ENCODE measurements at regions not wholly inside any gene's neighbourhood (a gene's known extent, or its start where the extent isn't known, plus 50 kb on each side); places are given as distances from the start of the nearest gene placed in this dataset.

GRCh38 chr18:51437280-51438271, 240.1 kb upstream of the MEX3C start:
- H3K9me3 ChIP-seq (replicated peaks; ENCODE audit: low read length), result no peaks in the 10 kb centered on the region
- H3K9ac ChIP-seq (ENCODE audit: low read depth, low read length), result no peak overlapping the region
- H3K4me1 ChIP-seq (ENCODE audit: control insufficient read depth, insufficient read depth, low read length), result no peaks in the 10 kb centered on the region
- H3K4me3 ChIP-seq (ENCODE audit: low read length), result no peak overlapping the region
- no peaks in the 10 kb centered on the region for H3K27me3 ChIP-seq (ENCODE audit: control insufficient read depth, insufficient read depth, low read length)
- no peaks in the 10 kb centered on the region for H3K36me3 ChIP-seq (ENCODE audit: insufficient read depth, low read length)
- no peak overlapping the region for H3K4me2 ChIP-seq (ENCODE audit: low read length)

GRCh38 chr18:51438797-51439350, 241.4 kb upstream of the MEX3C start:
- H3K4me3 ChIP-seq (ENCODE audit: low read length), result no peak overlapping the region

GRCh38 chr18:51442012-51442411, 244.5 kb upstream of the MEX3C start:
- Histone ChIP-seq H3K4me3 (ENCODE audit: low read length) (no peak overlapping the region), H3K27me3 (ENCODE audit: control insufficient read depth, insufficient read depth, low read length) (no peaks in the 10 kb centered on the region), H3K4me2 (ENCODE audit: low read length) (no peak overlapping the region), H3K4me1 (ENCODE audit: control insufficient read depth, insufficient read depth, low read length) (no peaks in the 10 kb centered on the region), H3K36me3 (ENCODE audit: insufficient read depth, low read length) (no peaks in the 10 kb centered on the region), H3K9ac (ENCODE audit: low read depth, low read length) (no peak overlapping the region), H3K9me3 (replicated peaks; ENCODE audit: low read length) (no peaks in the 10 kb centered on the region)

More at GRCh38 chr18:51438797-51439350, 241.4 kb upstream of the MEX3C start:
- Histone ChIP-seq H3K36me3 (ENCODE audit: insufficient read depth, low read length) (no peaks in the 10 kb centered on the region), H3K9me3 (replicated peaks; ENCODE audit: low read length) (no peaks in the 10 kb centered on the region), H3K9ac (ENCODE audit: low read depth, low read length) (no peak overlapping the region), H3K4me2 (ENCODE audit: low read length) (no peak overlapping the region), H3K4me1 (ENCODE audit: control insufficient read depth, insufficient read depth, low read length) (no peaks in the 10 kb centered on the region), H3K27me3 (ENCODE audit: control insufficient read depth, insufficient read depth, low read length) (no peaks in the 10 kb centered on the region)

GRCh38 chr18:51446571-51447210, 249.2 kb upstream of the MEX3C start:
- Histone ChIP-seq H3K9ac (ENCODE audit: low read depth, low read length) (no peak overlapping the region), H3K4me3 (ENCODE audit: low read length) (no peak overlapping the region), H3K4me2 (ENCODE audit: low read length) (no peak overlapping the region)

GRCh38 chr18:51447351-51448342, 250.2 kb upstream of the MEX3C start:
- no peaks in the 10 kb centered on the region for H3K4me1 ChIP-seq (ENCODE audit: control insufficient read depth, insufficient read depth, low read length)
- no peak overlapping the region for H3K9ac ChIP-seq (ENCODE audit: low read depth, low read length)
- H3K27me3 ChIP-seq (ENCODE audit: control insufficient read depth, insufficient read depth, low read length), result no peaks in the 10 kb centered on the region
- no peaks in the 10 kb centered on the region for H3K9me3 ChIP-seq (replicated peaks; ENCODE audit: low read length)
- H3K4me2 ChIP-seq (ENCODE audit: low read length), result no peak overlapping the region
- H3K4me3 ChIP-seq (ENCODE audit: low read length), result no peak overlapping the region
- H3K36me3 ChIP-seq (ENCODE audit: insufficient read depth, low read length), result no peaks in the 10 kb centered on the region

More at GRCh38 chr18:51446571-51447210, 249.2 kb upstream of the MEX3C start:
- Histone ChIP-seq H3K9me3 (replicated peaks; ENCODE audit: low read length) (no peaks in the 10 kb centered on the region), H3K36me3 (ENCODE audit: insufficient read depth, low read length) (no peaks in the 10 kb centered on the region), H3K4me1 (ENCODE audit: control insufficient read depth, insufficient read depth, low read length) (no peaks in the 10 kb centered on the region), H3K27me3 (ENCODE audit: control insufficient read depth, insufficient read depth, low read length) (no peaks in the 10 kb centered on the region)

- H3K4me3 ChIP-seq (ENCODE audit: low read length), result no peak overlapping the region
- no peak overlapping the region for H3K4me2 ChIP-seq (ENCODE audit: low read length)
- H3K9ac ChIP-seq (ENCODE audit: low read depth, low read length), result no peak overlapping the region
- H3K36me3 ChIP-seq (ENCODE audit: insufficient read depth, low read length), result no peaks in the 10 kb centered on the region
- no peaks in the 10 kb centered on the region for H3K27me3 ChIP-seq (ENCODE audit: control insufficient read depth, insufficient read depth, low read length)
- H3K9me3 ChIP-seq (replicated peaks; ENCODE audit: low read length), result no peaks in the 10 kb centered on the region
- H3K4me1 ChIP-seq (ENCODE audit: control insufficient read depth, insufficient read depth, low read length), result no peaks in the 10 kb centered on the region
These were observed 251.5 kb upstream of the MEX3C start for GRCh38 chr18:51448949-51449348.

GRCh38 chr18:51453594-51453993, 256.1 kb upstream of the MEX3C start:
- Histone ChIP-seq H3K27me3 (ENCODE audit: control insufficient read depth, insufficient read depth, low read length) (no peaks in the 10 kb centered on the region), H3K4me2 (ENCODE audit: low read length) (no peak overlapping the region), H3K36me3 (ENCODE audit: insufficient read depth, low read length) (no peaks in the 10 kb centered on the region), H3K4me3 (ENCODE audit: low read length) (no peak overlapping the region), H3K9me3 (replicated peaks; ENCODE audit: low read length) (no peaks in the 10 kb centered on the region), H3K9ac (ENCODE audit: low read depth, low read length) (no peak overlapping the region), H3K4me1 (ENCODE audit: control insufficient read depth, insufficient read depth, low read length) (no peaks in the 10 kb centered on the region)

GRCh38 chr18:51458861-51459260, 261.4 kb upstream of the MEX3C start:
- Histone ChIP-seq H3K9ac (ENCODE audit: low read depth, low read length) (no peak overlapping the region), H3K4me1 (ENCODE audit: control insufficient read depth, insufficient read depth, low read length) (no peaks in the 10 kb centered on the region), H3K27me3 (ENCODE audit: control insufficient read depth, insufficient read depth, low read length) (no peaks in the 10 kb centered on the region), H3K36me3 (ENCODE audit: insufficient read depth, low read length) (no peaks in the 10 kb centered on the region), H3K4me3 (ENCODE audit: low read length) (no peak overlapping the region), H3K9me3 (replicated peaks; ENCODE audit: low read length) (no peaks in the 10 kb centered on the region), H3K4me2 (ENCODE audit: low read length) (no peak overlapping the region)

- Histone ChIP-seq H3K36me3 (ENCODE audit: insufficient read depth, low read length) (no peaks in the 10 kb centered on the region), H3K27me3 (ENCODE audit: control insufficient read depth, insufficient read depth, low read length) (no peaks in the 10 kb centered on the region), H3K9ac (ENCODE audit: low read depth, low read length) (no peak overlapping the region), H3K4me1 (ENCODE audit: control insufficient read depth, insufficient read depth, low read length) (no peaks in the 10 kb centered on the region), H3K4me3 (ENCODE audit: low read length) (no peak overlapping the region), H3K4me2 (ENCODE audit: low read length) (no peak overlapping the region), H3K9me3 (replicated peaks; ENCODE audit: low read length) (no peaks in the 10 kb centered on the region)
These were observed 264.5 kb upstream of the MEX3C start for GRCh38 chr18:51461956-51462355.

- no peak overlapping the region for H3K4me2 ChIP-seq (ENCODE audit: low read length)
- H3K4me1 ChIP-seq (ENCODE audit: control insufficient read depth, insufficient read depth, low read length), result no peaks in the 10 kb centered on the region
- H3K36me3 ChIP-seq (ENCODE audit: insufficient read depth, low read length), result no peaks in the 10 kb centered on the region
- no peaks in the 10 kb centered on the region for H3K27me3 ChIP-seq (ENCODE audit: control insufficient read depth, insufficient read depth, low read length)
- no peak overlapping the region for H3K4me3 ChIP-seq (ENCODE audit: low read length)
- no peaks in the 10 kb centered on the region for H3K9me3 ChIP-seq (replicated peaks; ENCODE audit: low read length)
- no peak overlapping the region for H3K9ac ChIP-seq (ENCODE audit: low read depth, low read length)
These were observed 266.1 kb upstream of the MEX3C start for GRCh38 chr18:51463483-51464136.
